GM10248 (cell line): ENCODE measurements at regions not wholly inside any gene's neighbourhood (a gene's known extent, or its start where the extent isn't known, plus 50 kb on each side); places are given as distances from the start of the nearest gene placed in this dataset.

Source experiments
- CTCF ChIA-PET: fragments of 300-600 bp; sonication (Branson Sonifier 250); formaldehyde crosslinking; extraction: SDS; loops from one replicate; lab custom pipeline; 2021; ENCODE audit warnings: antibody characterized with exemption; lab: Yijun Ruan, JAX
- POLR2A ChIA-PET: fragments of 350-650 bp; sonication (Branson Sonifier 250); formaldehyde crosslinking; extraction: SDS; loops from one replicate; lab custom pipeline; 2020; ENCODE audit warnings: antibody characterized with exemption; lab: Yijun Ruan, JAX
- DNase-seq: peaks from one replicate; pipeline ENCODE4 v3.0.0; 2012; ENCODE audit errors: extremely low spot score
- CTCF ChIP-seq: IDR thresholded peaks from 2 replicates; pipeline ENCODE4 v1.5.1; 2012; ENCODE audit warnings: mild to moderate bottlenecking, low read depth; ENCODE audit errors: extremely low read depth, missing control alignments, control extremely low read depth

- no peak for DNase-seq
- CTCF ChIA-PET: interaction anchor here (1.2 to 2.0 kb wide), 3 partner anchors 13 to 126 kb away, joined by 3 to 5 read pairs (median 3); no protein-coding TSS in a partner anchor
- POLR2A ChIA-PET: no interaction called here
- no peak for TF ChIP-seq CTCF
These were observed 49.9 kb upstream of the CAPZB start for GRCh38 chr1:19535214-19535613.
